ENCODE measurements at regions not wholly inside any gene's neighbourhood (a gene's known extent, or its start where the extent isn't known, plus 50 kb on each side); places are given as distances from the start of the nearest gene placed in this dataset.

DNA sequence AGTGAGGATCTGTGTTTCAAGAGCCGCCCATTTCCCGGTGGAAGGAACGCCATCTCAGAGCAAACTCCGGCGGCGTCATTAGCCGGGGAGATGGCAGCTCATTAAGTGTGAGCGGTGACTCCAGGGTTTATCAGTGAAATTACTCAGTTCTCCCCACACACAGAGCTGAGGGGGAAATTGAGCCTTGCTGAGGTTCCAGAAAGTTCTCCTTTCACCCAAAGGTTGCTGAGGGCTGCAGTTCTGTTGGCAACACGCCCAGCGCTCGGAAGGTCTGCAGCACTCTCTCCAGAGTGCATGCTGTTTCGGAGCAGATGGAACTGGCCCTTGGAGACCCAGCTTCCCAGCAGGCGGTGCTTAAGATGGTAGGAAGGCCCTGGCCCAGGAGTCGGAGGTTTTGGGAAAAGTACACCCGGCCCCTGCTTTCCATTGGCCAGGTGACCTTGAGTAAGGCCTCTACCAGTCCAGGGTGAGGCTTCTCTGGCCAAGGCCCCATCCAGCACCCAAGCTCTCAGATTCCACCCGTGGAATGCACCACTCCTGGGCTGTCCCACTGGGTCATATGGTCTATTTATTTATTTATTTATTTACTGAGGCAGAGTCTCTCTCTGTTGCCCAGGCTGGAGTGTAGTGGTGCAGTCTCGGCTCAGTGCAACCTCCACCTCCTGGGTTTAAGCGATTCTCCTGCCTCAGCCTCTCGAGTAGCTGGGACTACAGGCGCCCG lies 167.7 kb upstream of the CIBAR2 start:
- no peak for TF ChIP-seq EZH2 (IDR thresholded peaks at IDR 0.05; ENCODE audit: insufficient read depth, poor library complexity, severe bottlenecking)
- no peak for TF ChIP-seq EZH2phosphoT487 (IDR thresholded peaks at IDR 0.05; ENCODE audit: insufficient read depth, low read depth)
